ENCODE measurements at regions not wholly inside any gene's neighbourhood (a gene's known extent, or its start where the extent isn't known, plus 50 kb on each side); places are given as distances from the start of the nearest gene placed in this dataset.

DNA sequence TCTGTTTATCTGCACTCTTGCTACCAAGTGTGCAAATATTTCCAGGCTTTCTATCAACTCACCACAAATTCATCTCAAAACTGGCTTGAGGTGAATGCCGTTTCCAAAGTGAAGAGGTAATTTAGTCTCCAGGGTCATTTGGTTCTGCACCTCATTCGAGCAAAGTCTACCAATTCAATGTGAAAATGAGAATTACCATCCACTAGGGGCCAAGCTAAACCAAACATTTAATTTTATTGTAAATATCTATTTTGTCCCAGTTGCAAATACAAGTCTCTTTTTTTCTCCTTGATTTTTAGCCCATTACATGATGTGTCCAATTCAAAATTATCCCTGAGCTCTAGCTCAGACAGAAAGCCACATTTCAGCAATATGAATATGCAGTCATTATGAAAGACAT is 152.3 kb upstream of the PTBP2 start:
- TF ChIP-seq, protein P1, sequence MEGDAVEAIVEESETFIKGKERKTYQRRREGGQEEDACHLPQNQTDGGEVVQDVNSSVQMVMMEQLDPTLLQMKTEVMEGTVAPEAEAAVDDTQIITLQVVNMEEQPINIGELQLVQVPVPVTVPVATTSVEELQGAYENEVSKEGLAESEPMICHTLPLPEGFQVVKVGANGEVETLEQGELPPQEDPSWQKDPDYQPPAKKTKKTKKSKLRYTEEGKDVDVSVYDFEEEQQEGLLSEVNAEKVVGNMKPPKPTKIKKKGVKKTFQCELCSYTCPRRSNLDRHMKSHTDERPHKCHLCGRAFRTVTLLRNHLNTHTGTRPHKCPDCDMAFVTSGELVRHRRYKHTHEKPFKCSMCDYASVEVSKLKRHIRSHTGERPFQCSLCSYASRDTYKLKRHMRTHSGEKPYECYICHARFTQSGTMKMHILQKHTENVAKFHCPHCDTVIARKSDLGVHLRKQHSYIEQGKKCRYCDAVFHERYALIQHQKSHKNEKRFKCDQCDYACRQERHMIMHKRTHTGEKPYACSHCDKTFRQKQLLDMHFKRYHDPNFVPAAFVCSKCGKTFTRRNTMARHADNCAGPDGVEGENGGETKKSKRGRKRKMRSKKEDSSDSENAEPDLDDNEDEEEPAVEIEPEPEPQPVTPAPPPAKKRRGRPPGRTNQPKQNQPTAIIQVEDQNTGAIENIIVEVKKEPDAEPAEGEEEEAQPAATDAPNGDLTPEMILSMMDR (IDR thresholded peaks at IDR 0.05; ENCODE audit: unreplicated experiment): no peak
- Mint-ChIP-seq H3K9me3 (ENCODE audit: low read depth, unreplicated experiment) (no peaks in the 10 kb centered on the region), H3K27me3 (ENCODE audit: unreplicated experiment) (no peaks in the 10 kb centered on the region), H3K4me1 (ENCODE audit: low read depth, unreplicated experiment) (no peaks in the 10 kb centered on the region), H3K36me3 (ENCODE audit: insufficient read depth, unreplicated experiment) (no peaks in the 10 kb centered on the region), H3K4me3 (ENCODE audit: low read depth, unreplicated experiment) (no peak overlapping the region), H3K27ac (ENCODE audit: unreplicated experiment) (no peak overlapping the region)
- intact Hi-C loops (cut with micrococcal nuclease; ENCODE audit: unreplicated experiment): no loop called here
- CTCF ChIA-PET: no interaction called here
- no peak for DNase-seq
- BruUV-seq (replicated peaks): no TSS peak

DNA sequence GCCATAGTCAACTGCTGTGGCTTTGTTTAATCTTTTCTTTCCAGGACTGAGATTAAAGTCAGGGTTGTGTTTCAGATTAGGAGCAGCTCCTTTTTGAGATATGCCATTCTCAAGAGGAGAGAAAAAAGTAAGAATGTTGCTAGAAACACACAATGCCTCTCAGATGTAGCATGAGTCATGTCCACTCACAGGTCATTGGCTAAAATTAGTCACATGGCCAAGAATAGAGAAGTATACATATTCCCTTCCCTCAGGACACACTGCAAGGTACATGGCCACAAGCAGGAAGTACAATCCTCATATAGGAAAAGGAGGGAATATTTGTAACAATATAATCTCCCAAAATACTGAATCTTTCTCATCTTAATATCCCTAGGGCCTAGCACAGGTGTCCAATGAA is 141.9 kb upstream of the PTBP2 start:
- TF ChIP-seq, protein P1 (IDR thresholded peaks at IDR 0.05; ENCODE audit: unreplicated experiment): no peak
- no peaks in the 10 kb centered on the region for H3K4me1 Mint-ChIP-seq (ENCODE audit: low read depth, unreplicated experiment)
- H3K27me3 Mint-ChIP-seq (ENCODE audit: unreplicated experiment): no peaks in the 10 kb centered on the region
- BruUV-seq (replicated peaks): no TSS peak
- no peak for DNase-seq
- intact Hi-C loops (cut with micrococcal nuclease; ENCODE audit: unreplicated experiment): no loop called here
- no peaks in the 10 kb centered on the region for H3K9me3 Mint-ChIP-seq (ENCODE audit: low read depth, unreplicated experiment)
- no peaks in the 10 kb centered on the region for H3K36me3 Mint-ChIP-seq (ENCODE audit: insufficient read depth, unreplicated experiment)
- H3K4me3 Mint-ChIP-seq (ENCODE audit: low read depth, unreplicated experiment): no peak overlapping the region
- no peak overlapping the region for H3K27ac Mint-ChIP-seq (ENCODE audit: unreplicated experiment)
- CTCF ChIA-PET: interaction anchor here (0.6 kb wide), 2 partner anchors 9 to 22 kb away, joined by 3 read pairs; no protein-coding TSS in a partner anchor

DNA sequence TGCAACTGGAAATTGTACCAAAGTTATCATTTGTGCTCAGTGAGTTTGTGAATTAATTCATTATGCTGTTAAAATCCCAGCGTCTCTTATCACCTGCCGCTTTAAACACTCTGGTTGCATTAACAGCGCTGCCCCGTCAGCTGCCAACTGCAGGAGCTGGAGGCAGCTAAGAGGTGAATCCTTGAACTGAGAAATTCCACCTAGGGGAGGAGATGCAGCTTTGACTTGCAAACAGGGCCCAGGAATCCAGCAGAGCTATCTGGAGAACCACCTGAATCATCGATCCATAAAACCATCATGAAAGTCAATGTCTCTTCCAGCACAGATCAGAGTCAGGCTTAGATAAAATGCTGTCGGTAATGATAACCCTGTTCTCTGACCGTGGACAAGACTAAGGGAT is 140.7 kb upstream of the PTBP2 start:
- Mint-ChIP-seq H3K27ac (ENCODE audit: unreplicated experiment) (no peak overlapping the region), H3K4me3 (ENCODE audit: low read depth, unreplicated experiment) (no peak overlapping the region), H3K9me3 (ENCODE audit: low read depth, unreplicated experiment) (no peaks in the 10 kb centered on the region), H3K36me3 (ENCODE audit: insufficient read depth, unreplicated experiment) (no peaks in the 10 kb centered on the region), H3K4me1 (ENCODE audit: low read depth, unreplicated experiment) (no peaks in the 10 kb centered on the region), H3K27me3 (ENCODE audit: unreplicated experiment) (no peaks in the 10 kb centered on the region)
- TF ChIP-seq, protein P1 (IDR thresholded peaks at IDR 0.05; ENCODE audit: unreplicated experiment): no peak
- no peak for DNase-seq
- CTCF ChIA-PET: no interaction called here
- intact Hi-C loops (cut with micrococcal nuclease; ENCODE audit: unreplicated experiment): no loop called here
- no TSS peak for BruUV-seq (replicated peaks)

DNA sequence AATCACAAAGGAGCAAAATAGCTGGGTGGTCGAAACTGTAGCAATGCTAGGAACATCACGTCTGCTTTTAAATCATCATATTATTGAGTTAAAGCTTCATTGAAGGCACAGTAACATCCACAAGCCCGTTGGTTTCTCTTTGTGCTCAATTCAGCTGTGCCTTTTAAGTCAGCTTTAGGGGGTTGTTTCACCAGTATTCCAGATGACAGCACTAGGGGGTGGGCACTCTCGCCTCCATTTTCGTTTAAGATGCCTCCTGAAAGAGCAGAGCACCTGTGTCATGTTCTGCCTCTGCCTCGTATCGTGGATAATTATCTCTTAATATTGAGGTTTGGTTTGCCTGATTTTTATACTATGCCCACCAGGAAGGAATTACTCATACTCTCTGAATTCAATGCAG is 139.8 kb upstream of the PTBP2 start:
- H3K9me3 Mint-ChIP-seq (ENCODE audit: low read depth, unreplicated experiment): no peaks in the 10 kb centered on the region
- H3K4me3 Mint-ChIP-seq (ENCODE audit: low read depth, unreplicated experiment): no peak overlapping the region
- no TSS peak for BruUV-seq (replicated peaks)
- no peak for DNase-seq
- CTCF ChIA-PET: no interaction called here
- no peaks in the 10 kb centered on the region for H3K36me3 Mint-ChIP-seq (ENCODE audit: insufficient read depth, unreplicated experiment)
- TF ChIP-seq, protein P1 (IDR thresholded peaks at IDR 0.05; ENCODE audit: unreplicated experiment): no peak
- no peaks in the 10 kb centered on the region for H3K27me3 Mint-ChIP-seq (ENCODE audit: unreplicated experiment)
- intact Hi-C loops (cut with micrococcal nuclease; ENCODE audit: unreplicated experiment): no loop called here
- no peak overlapping the region for H3K27ac Mint-ChIP-seq (ENCODE audit: unreplicated experiment)
- no peaks in the 10 kb centered on the region for H3K4me1 Mint-ChIP-seq (ENCODE audit: low read depth, unreplicated experiment)

DNA sequence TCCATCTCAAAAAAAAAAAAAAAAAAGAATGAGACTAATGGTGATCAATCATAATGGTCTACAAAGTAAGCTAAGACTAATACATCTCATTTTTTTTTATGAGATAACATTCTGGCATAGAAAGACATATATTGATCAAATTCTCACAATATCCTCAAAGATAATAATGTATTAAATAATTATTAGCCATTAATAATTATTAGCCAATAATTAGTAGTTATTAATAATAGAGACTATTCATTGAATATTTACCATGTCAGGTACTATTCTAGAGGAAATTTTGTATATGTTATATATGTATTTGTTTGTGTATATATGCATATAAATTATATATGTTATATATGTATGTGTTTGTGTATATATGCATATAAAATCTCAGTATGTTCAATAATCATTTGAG is 137.7 kb upstream of the PTBP2 start:
- TF ChIP-seq, protein P1 (IDR thresholded peaks at IDR 0.05; ENCODE audit: unreplicated experiment): no peak
- CTCF ChIA-PET: no interaction called here
- no peaks in the 10 kb centered on the region for H3K9me3 Mint-ChIP-seq (ENCODE audit: low read depth, unreplicated experiment)
- no peak overlapping the region for H3K27ac Mint-ChIP-seq (ENCODE audit: unreplicated experiment)
- no peak overlapping the region for H3K4me3 Mint-ChIP-seq (ENCODE audit: low read depth, unreplicated experiment)
- no peaks in the 10 kb centered on the region for H3K27me3 Mint-ChIP-seq (ENCODE audit: unreplicated experiment)
- no peak for DNase-seq
- intact Hi-C loops (cut with micrococcal nuclease; ENCODE audit: unreplicated experiment): no loop called here
- no peaks in the 10 kb centered on the region for H3K4me1 Mint-ChIP-seq (ENCODE audit: low read depth, unreplicated experiment)
- no TSS peak for BruUV-seq (replicated peaks)
- H3K36me3 Mint-ChIP-seq (ENCODE audit: insufficient read depth, unreplicated experiment): no peaks in the 10 kb centered on the region

Measured in Calu3 (cell line).